HEK293 (cell line): ENCODE measurements at regions not wholly inside any gene's neighbourhood (a gene's known extent, or its start where the extent isn't known, plus 50 kb on each side); places are given as distances from the start of the nearest gene placed in this dataset.

ENCODE experiments used
- CTCF ChIA-PET: fragments of 350-600 bp; formaldehyde crosslinking; extraction: SDS; loops from one replicate; lab custom pipeline; 2021; ENCODE audit warnings: antibody characterized with exemption; lab: Yijun Ruan, JAX
- POLR2A ChIA-PET: fragments of 300-600 bp; formaldehyde crosslinking; extraction: SDS; loops from one replicate; lab custom pipeline; 2020; ENCODE audit warnings: antibody characterized with exemption, inconsistent platforms; lab: Yijun Ruan, JAX
- H3K27ac ChIP-seq: fragments of 200-500 bp; sonication (Bioruptor generic); 2 replicates; pipeline ENCODE4 v1.5.1; 2014; ENCODE audit warnings: low read depth, low read length, control low read depth, inconsistent platforms; ENCODE audit errors: extremely low read depth
- H3K36me3 ChIP-seq, 2 experiments: fragments of 200-500 bp in 1 of 2; sonication (Bioruptor generic) in 1 of 2; 1 replicate in 1 of 2; 2 replicates in 1 of 2; pipeline ENCODE4 v1.5.1; 2014 to 2017; ENCODE audit warnings: inconsistent platforms in 2 of 2, low read length in 2 of 2; ENCODE audit not compliant: control insufficient read depth in 2 of 2, insufficient read depth in 1 of 2
- H3K4me1 ChIP-seq: fragments of 200-500 bp; sonication (Bioruptor generic); 2 replicates; pipeline ENCODE4 v1.5.1; 2014; ENCODE audit warnings: mild to moderate bottlenecking, low read length, inconsistent platforms; ENCODE audit not compliant: control insufficient read depth, insufficient read depth
- H3K4me3 ChIP-seq: 2 replicates; pipeline ENCODE4 v1.5.1; 2011; ENCODE audit warnings: low read depth, mild to moderate bottlenecking, control low read depth, low read length, moderate library complexity
- H3K9me3 ChIP-seq: fragments of 200-500 bp; sonication (Bioruptor generic); 2 replicates; pipeline ENCODE4 v1.5.1; 2014; ENCODE audit warnings: low read depth, low read length, inconsistent platforms; ENCODE audit not compliant: control insufficient read depth, insufficient read depth
- EGR2 ChIP-seq: fragments of 450-650 bp; formaldehyde crosslinking; IDR thresholded peaks from 2 replicates; pipeline ENCODE4 v1.5.1; 2016; ENCODE audit warnings: low read depth, missing biosample characterization, missing genetic modification characterization
- SALL2 ChIP-seq: fragments of 450-650 bp; formaldehyde crosslinking; IDR thresholded peaks from 2 replicates; pipeline ENCODE4 v1.5.0; 2017; ENCODE audit warnings: missing biosample characterization, mild to moderate bottlenecking, missing genetic modification characterization, borderline replicate concordance
- SCRT2 ChIP-seq: fragments of 450-650 bp; formaldehyde crosslinking; IDR thresholded peaks from 2 replicates; pipeline ENCODE4 v1.5.1; 2016; ENCODE audit warnings: missing biosample characterization, missing genetic modification characterization
- ZIC2 ChIP-seq: fragments of 450-650 bp; formaldehyde crosslinking; IDR thresholded peaks from 2 replicates; pipeline ENCODE4 v1.5.1; 2016; ENCODE audit warnings: missing biosample characterization, missing genetic modification characterization
- ZNF211 ChIP-seq: fragments of 450-650 bp; formaldehyde crosslinking; IDR thresholded peaks from 2 replicates; pipeline ENCODE4 v1.5.1; 2016; ENCODE audit warnings: low read depth, missing biosample characterization, missing genetic modification characterization
- ZNF426 ChIP-seq: fragments of 450-650 bp; formaldehyde crosslinking; IDR thresholded peaks from 2 replicates; pipeline ENCODE4 v1.5.1; 2017; ENCODE audit warnings: missing biosample characterization, missing genetic modification characterization, mild to moderate bottlenecking, inconsistent platforms, moderate library complexity
- ZNF514 ChIP-seq: fragments of 450-650 bp; formaldehyde crosslinking; IDR thresholded peaks from 2 replicates; pipeline ENCODE4 v1.5.1; 2016; ENCODE audit warnings: missing biosample characterization, missing genetic modification characterization
- ZNF549 ChIP-seq: fragments of 450-650 bp; IDR thresholded peaks from 2 replicates; pipeline ENCODE4 v1.5.1; 2018; ENCODE audit warnings: missing biosample characterization, missing genetic modification characterization, mild to moderate bottlenecking, inconsistent platforms, moderate library complexity
- ZNF76 ChIP-seq: fragments of 450-650 bp; formaldehyde crosslinking; IDR thresholded peaks from 2 replicates; pipeline ENCODE4; 2016; ENCODE audit warnings: low read depth, missing biosample characterization, missing genetic modification characterization, borderline replicate concordance
- TF ChIP-seq, protein P1 (sequence below): fragments of 450-650 bp; formaldehyde crosslinking; IDR thresholded peaks from 2 replicates; pipeline ENCODE4 v1.5.1; 2016; ENCODE audit warnings: missing biosample characterization, missing genetic modification characterization
- TF ChIP-seq, protein P2 (sequence below): fragments of 450-650 bp; formaldehyde crosslinking; IDR thresholded peaks from 2 replicates; pipeline ENCODE4 v1.5.1; 2016; ENCODE audit warnings: missing biosample characterization, missing genetic modification characterization
- TF ChIP-seq, protein P3 (sequence below): fragments of 450-650 bp; formaldehyde crosslinking; IDR thresholded peaks from 2 replicates; pipeline ENCODE4 v1.5.1; 2016; ENCODE audit warnings: missing biosample characterization, missing genetic modification characterization

DNA sequence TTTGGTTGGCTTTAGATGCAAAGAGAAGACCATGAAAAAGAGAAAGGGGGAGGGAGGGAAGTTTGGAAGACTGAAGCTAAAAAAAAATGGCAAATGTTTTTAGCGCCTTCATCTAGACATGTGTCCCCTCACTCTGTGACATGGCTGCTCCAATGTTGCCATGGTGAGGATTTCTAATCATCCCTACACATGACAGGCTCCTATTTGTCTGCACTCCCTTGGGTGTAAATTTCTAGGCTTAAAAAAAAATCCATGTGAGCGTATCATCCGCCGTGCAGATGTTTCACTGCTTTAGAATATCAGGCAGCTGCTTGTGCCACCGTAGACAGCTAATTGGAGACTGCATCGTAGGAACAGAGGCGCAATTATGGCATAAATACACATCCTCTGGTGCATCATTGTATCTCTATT, 761.1 kb upstream of the MMS22L start:
- peaks cover 11% of the 10 kb centered on the region; the same call in 1 of the 2 replicates for H3K4me1 ChIP-seq
- no peak overlapping the region for H3K27ac ChIP-seq
- CTCF ChIA-PET: no interaction called here
- no peaks in the 10 kb centered on the region for H3K36me3 ChIP-seq
- H3K9me3 ChIP-seq: no peaks in the 10 kb centered on the region
- TF ChIP-seq ZNF514 (tag by site-specific recombination) (no peak), SALL2 (no peak), EGR2 (tag by site-specific recombination) (no peak), ZNF426 (tag by site-specific recombination) (no peak), ZNF549 (tag by site-specific recombination) (no peak), ZNF211 (tag by site-specific recombination) (no peak)
- TF ChIP-seq, protein P1, sequence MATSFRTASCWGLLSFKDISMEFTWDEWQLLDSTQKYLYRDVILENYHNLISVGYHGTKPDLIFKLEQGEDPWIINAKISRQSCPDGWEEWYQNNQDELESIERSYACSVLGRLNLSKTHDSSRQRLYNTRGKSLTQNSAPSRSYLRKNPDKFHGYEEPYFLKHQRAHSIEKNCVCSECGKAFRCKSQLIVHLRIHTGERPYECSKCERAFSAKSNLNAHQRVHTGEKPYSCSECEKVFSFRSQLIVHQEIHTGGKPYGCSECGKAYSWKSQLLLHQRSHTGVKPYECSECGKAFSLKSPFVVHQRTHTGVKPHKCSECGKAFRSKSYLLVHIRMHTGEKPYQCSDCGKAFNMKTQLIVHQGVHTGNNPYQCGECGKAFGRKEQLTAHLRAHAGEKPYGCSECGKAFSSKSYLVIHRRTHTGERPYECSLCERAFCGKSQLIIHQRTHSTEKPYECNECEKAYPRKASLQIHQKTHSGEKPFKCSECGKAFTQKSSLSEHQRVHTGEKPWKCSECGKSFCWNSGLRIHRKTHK (tag by site-specific recombination): no peak
- TF ChIP-seq, protein P2, sequence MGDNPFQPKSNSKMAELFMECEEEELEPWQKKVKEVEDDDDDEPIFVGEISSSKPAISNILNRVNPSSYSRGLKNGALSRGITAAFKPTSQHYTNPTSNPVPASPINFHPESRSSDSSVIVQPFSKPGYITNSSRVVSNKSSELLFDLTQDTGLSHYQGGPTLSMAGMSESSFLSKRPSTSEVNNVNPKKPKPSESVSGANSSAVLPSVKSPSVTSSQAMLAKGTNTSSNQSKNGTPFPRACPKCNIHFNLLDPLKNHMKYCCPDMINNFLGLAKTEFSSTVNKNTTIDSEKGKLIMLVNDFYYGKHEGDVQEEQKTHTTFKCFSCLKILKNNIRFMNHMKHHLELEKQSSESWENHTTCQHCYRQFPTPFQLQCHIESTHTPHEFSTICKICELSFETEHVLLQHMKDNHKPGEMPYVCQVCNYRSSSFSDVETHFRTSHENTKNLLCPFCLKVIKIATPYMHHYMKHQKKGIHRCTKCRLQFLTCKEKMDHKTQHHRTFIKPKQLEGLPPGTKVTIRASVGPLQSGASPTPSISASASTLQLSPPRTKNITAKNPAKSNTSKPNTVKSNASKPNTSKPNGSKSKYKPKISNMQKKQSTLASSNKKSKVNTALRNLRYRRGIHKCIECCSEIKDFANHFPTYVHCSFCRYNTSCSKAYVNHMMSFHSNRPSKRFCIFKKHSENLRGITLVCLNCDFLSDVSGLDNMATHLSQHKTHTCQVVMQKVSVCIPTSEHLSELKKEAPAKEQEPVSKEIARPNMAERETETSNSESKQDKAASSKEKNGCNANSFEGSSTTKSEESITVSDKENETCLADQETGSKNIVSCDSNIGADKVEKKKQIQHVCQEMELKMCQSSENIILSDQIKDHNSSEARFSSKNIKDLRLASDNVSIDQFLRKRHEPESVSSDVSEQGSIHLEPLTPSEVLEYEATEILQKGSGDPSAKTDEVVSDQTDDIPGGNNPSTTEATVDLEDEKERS (tag by site-specific recombination): no peak
- TF ChIP-seq, all 188 proteins: peak for 0
- H3K4me3 ChIP-seq: no peak overlapping the region
- POLR2A ChIA-PET: no interaction called here

DNA sequence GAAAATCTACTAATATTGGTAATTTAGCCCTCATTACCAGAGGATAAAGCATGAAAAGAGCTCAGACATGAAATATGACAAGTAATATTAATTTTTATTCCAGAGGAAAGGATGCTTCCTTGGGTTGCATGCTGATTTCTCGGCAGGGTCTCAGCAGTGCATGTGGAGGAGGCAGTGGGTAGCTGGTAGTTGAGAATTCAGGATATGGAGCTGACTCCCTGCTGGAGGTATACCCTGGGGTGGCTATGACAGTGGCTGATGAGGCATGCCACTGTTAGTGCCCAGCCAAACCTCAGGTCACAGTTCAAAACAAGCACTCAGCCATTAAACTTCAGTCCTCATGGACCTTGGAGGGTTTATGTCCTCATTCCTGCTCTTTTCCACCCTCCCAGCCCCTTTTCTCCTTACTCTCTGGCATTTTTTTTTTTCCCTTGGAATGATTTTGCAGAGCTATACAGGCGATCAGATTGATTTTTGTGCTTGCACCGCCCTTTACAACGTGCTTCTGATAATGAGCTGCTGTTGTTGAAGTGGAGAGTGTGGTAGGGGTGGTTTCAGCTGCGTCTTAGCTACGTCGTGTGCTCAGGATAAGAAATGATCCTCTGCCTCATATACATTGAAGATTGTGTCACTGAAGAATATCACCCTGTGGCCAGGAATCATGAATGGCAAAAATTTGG, 761.9 kb upstream of the MMS22L start:
- H3K36me3 ChIP-seq: no peaks in the 10 kb centered on the region
- CTCF ChIA-PET: interaction anchor here (0.6 to 1.3 kb wide), 3 partner anchors 10 to 1110 kb away, joined by 3 to 6 read pairs (median 3); no protein-coding TSS in a partner anchor
- no peak overlapping the region for H3K4me3 ChIP-seq
- H3K4me1 ChIP-seq: peaks cover 11% of the 10 kb centered on the region; the same call in 1 of the 2 replicates
- no peak overlapping the region for H3K27ac ChIP-seq
- POLR2A ChIA-PET: no interaction called here
- H3K9me3 ChIP-seq: no peaks in the 10 kb centered on the region
- TF ChIP-seq ZIC2 (tag by site-specific recombination): peak; percentile 44
- no peak for TF ChIP-seq ZNF76 (tag by site-specific recombination)
- TF ChIP-seq SCRT2 (tag by site-specific recombination): no peak

DNA sequence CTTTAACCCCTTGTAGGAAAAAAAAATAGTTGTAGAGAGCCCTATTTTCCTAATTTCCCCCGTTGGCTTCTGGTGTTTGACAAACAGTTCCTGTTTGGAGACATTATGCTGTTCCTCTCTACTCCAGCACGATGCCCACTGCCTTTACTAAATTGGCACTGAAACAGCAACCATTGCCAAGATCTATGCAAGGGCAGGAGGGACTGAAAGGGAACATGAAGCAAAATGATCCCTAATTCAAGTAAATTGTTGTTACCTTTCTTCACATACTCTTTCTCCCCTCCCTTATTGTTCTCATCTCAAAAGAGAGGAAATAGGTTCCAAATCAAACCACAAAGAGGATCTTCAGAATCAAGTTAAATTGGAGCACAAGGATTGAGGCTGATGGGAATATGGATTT, 764.1 kb upstream of the MMS22L start:
- H3K27ac ChIP-seq: no peak overlapping the region
- 0 out of 2 replicates have a peak, but pooled peaks cover 2% of the 10 kb centered on the region for H3K4me1 ChIP-seq
- CTCF ChIA-PET: interaction anchor here (0.6 kb wide), 2 partner anchors 18 to 63 kb away, joined by 4 to 5 read pairs; no protein-coding TSS in a partner anchor
- TF ChIP-seq, protein P3, sequence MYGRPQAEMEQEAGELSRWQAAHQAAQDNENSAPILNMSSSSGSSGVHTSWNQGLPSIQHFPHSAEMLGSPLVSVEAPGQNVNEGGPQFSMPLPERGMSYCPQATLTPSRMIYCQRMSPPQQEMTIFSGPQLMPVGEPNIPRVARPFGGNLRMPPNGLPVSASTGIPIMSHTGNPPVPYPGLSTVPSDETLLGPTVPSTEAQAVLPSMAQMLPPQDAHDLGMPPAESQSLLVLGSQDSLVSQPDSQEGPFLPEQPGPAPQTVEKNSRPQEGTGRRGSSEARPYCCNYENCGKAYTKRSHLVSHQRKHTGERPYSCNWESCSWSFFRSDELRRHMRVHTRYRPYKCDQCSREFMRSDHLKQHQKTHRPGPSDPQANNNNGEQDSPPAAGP (tag by site-specific recombination): no peak
- H3K36me3 ChIP-seq: no peaks in the 10 kb centered on the region
- no peak overlapping the region for H3K4me3 ChIP-seq
- POLR2A ChIA-PET: no interaction called here
- no peaks in the 10 kb centered on the region for H3K9me3 ChIP-seq
